K562 (cell line): ENCODE measurements at regions not wholly inside any gene's neighbourhood (a gene's known extent, or its start where the extent isn't known, plus 50 kb on each side); places are given as distances from the start of the nearest gene placed in this dataset.

Source experiments
- ATAC-seq: fragments of 200-7000 bp; cut with Tn5 transposase; 3 replicates; pipeline ENCODE4 v1.9.1; 2020; ENCODE audit warnings: moderate library complexity
- BruUV-seq: library from RNA; stranded (reverse); fragments of 400-500 nt; replicated peaks from 2 replicates; lab custom pipeline; 2021; lab: Mats Ljungman, UMichigan
- CTCF ChIA-PET: fragments of 300-600 bp; formaldehyde crosslinking; extraction: SDS; loops from one replicate; lab custom pipeline; 2021; ENCODE audit warnings: low intra/inter-chr PET ratio; lab: Yijun Ruan, JAX
- POLR2A ChIA-PET: fragments of 300-600, 350-650 bp; sonication (Branson Sonifier 250); formaldehyde crosslinking; extraction: SDS; loops from one replicate; lab custom pipeline; 2021; ENCODE audit warnings: antibody characterized with exemption, inconsistent platforms; lab: Yijun Ruan, JAX
- DNase-seq, 4 experiments: peaks; one replicate each; pipeline versions ENCODE4 v3.0.0 to v3.0.0-alpha.2; 2011 to 2018; ENCODE audit warnings: low spot score in 3 of 4, mixed read lengths in 3 of 4; ENCODE audit errors: extremely low read depth in 1 of 4
- FAIRE-seq: peaks from 2 replicates; lab custom pipeline; 2011; peaks lifted over from hg19 to GRCh38; lab: Jason Lieb, UNC
- H2AFZ ChIP-seq: 2 replicates; pipeline ENCODE4 v1.6.0; 2011; ENCODE audit warnings: low read depth, low read length, control low read depth, inconsistent platforms
- H3K27ac ChIP-seq: fragments of 200-600 bp; 3 replicates; pipeline ENCODE4 v1.8.0; 2011; ENCODE audit warnings: low read depth, mild to moderate bottlenecking, control low read depth, inconsistent platforms, low read length, moderate library complexity, mixed read lengths; ENCODE audit errors: extremely low read depth
- H3K27me3 ChIP-seq, 2 experiments: fragments of 300-600 bp in 1 of 2; 2 replicates in 1 of 2; 3 replicates in 1 of 2; pipeline versions ENCODE4 v1.6.0 to v1.8.0; 2011; ENCODE audit warnings: inconsistent platforms in 2 of 2, low read length in 2 of 2, mild to moderate bottlenecking in 1 of 2, mixed read lengths in 1 of 2, moderate library complexity in 1 of 2; ENCODE audit not compliant: control insufficient read depth in 2 of 2, insufficient read depth in 2 of 2
- H3K36me3 ChIP-seq: fragments of 300-600 bp; 3 replicates; pipeline ENCODE4 v1.8.0; 2011; ENCODE audit warnings: mild to moderate bottlenecking, low read length, inconsistent platforms; ENCODE audit not compliant: control insufficient read depth, insufficient read depth
- H3K4me1 ChIP-seq, 2 experiments: fragments of 200-600 bp in 1 of 2; replicated peaks in 1 of 2; 2 replicates in 1 of 2; 3 replicates in 1 of 2; pipeline versions ENCODE4 v1.5.1 to v1.8.0; 2011; ENCODE audit warnings: inconsistent platforms in 2 of 2, low read length in 2 of 2, mild to moderate bottlenecking in 1 of 2, mixed read lengths in 1 of 2, moderate library complexity in 1 of 2; ENCODE audit not compliant: control insufficient read depth in 2 of 2, insufficient read depth in 2 of 2
- H3K4me2 ChIP-seq: 2 replicates; pipeline ENCODE4 v1.6.1; 2011; ENCODE audit warnings: low read length, control low read depth, inconsistent platforms, mixed read lengths; ENCODE audit not compliant: insufficient read depth
- H3K4me3 ChIP-seq: fragments of 200-600 bp; sonication (generic), shearing (Covaris generic); 2 replicates; pipeline ENCODE4 v1.5.1; 2016; ENCODE audit warnings: control low read depth, inconsistent platforms
- H3K79me2 ChIP-seq: fragments of 200-600 bp; 3 replicates; pipeline ENCODE4 v1.8.0; 2011; ENCODE audit warnings: low read length, inconsistent platforms; ENCODE audit not compliant: control insufficient read depth, insufficient read depth
- H3K9ac ChIP-seq, 2 experiments: 2 replicates each; pipeline versions ENCODE4 v1.6.0 to v1.6.1; 2011; ENCODE audit warnings: low read depth in 2 of 2, low read length in 2 of 2, control low read depth in 1 of 2, inconsistent platforms in 1 of 2, mild to moderate bottlenecking in 1 of 2, mixed read lengths in 1 of 2; ENCODE audit not compliant: insufficient read depth in 1 of 2
- H3K9me1 ChIP-seq: one replicate; pipeline ENCODE4 v1.6.0; 2011; ENCODE audit warnings: inconsistent platforms, mild to moderate bottlenecking, low read length, moderate library complexity; ENCODE audit not compliant: control insufficient read depth, insufficient read depth
- H3K9me3 ChIP-seq: replicated peaks from 2 replicates; pipeline ENCODE4 v1.5.1; 2011; ENCODE audit warnings: low read depth, low read length, inconsistent platforms; ENCODE audit not compliant: control insufficient read depth, insufficient read depth
- H4K20me1 ChIP-seq: replicated peaks from 2 replicates; pipeline ENCODE4 v1.6.1; 2011; ENCODE audit warnings: low read length, inconsistent platforms, mixed read lengths; ENCODE audit not compliant: control insufficient read depth, insufficient read depth
- ESRRB ChIP-seq: fragments of 250-450 bp; sonication (Bioruptor Pico); IDR thresholded peaks from 2 replicates; pipeline ENCODE4 v1.5.0; 2020; ENCODE audit warnings: mild to moderate bottlenecking, moderate library complexity, borderline replicate concordance
- FOSL1 ChIP-seq: fragments of 200-800 bp; sonication (Bioruptor generic); conservative IDR thresholded peaks from 2 replicates; pipeline ENCODE4 v1.6.1; 2016; ENCODE audit warnings: missing genetic modification characterization, missing compliant biosample characterization
- MBD2 ChIP-seq: sonication (generic); IDR thresholded peaks from 2 replicates; pipeline ENCODE4 v1.6.1; 2016; ENCODE audit warnings: low read depth, borderline replicate concordance
- SIRT6 ChIP-seq: IDR thresholded peaks from one replicate; pipeline ENCODE4 v1.6.1; 2012; ENCODE audit warnings: low read depth, mild to moderate bottlenecking, control low read depth, inconsistent platforms, low read length, moderate library complexity
- SMAD3 ChIP-seq: fragments of 450-650 bp; formaldehyde crosslinking; conservative IDR thresholded peaks from 2 replicates; pipeline ENCODE4 v1.4.0; 2020; ENCODE audit warnings: mild to moderate bottlenecking
- ZBTB5 ChIP-seq: fragments of 450-650 bp; IDR thresholded peaks from 2 replicates; pipeline ENCODE4 v1.6.1; 2017; ENCODE audit warnings: antibody characterized with exemption
- ZNF311 ChIP-seq: fragments of 250-450 bp; sonication (Bioruptor Pico); IDR thresholded peaks from 2 replicates; pipeline ENCODE4 v1.4.0; 2020; ENCODE audit warnings: mild to moderate bottlenecking, moderate library complexity
- ZNF395 ChIP-seq: fragments of 200-800 bp; sonication (Bioruptor generic); IDR thresholded peaks from 2 replicates; pipeline ENCODE4 v1.6.1; 2017; ENCODE audit warnings: missing genetic modification characterization, missing compliant biosample characterization
- ZNF398 ChIP-seq: fragments of 250-450 bp; sonication (Bioruptor Pico); IDR thresholded peaks from 2 replicates; pipeline ENCODE4 v1.8.0; 2021; ENCODE audit warnings: moderate library complexity, mild to moderate bottlenecking, inconsistent platforms
- ZNF830 ChIP-seq: fragments of 250-450 bp; sonication (Bioruptor Pico); IDR thresholded peaks from 2 replicates; pipeline ENCODE4 v1.5.0; 2021; ENCODE audit warnings: mild to moderate bottlenecking
- WGBS: fragments of 100-300 bp; shearing (Covaris generic); methylation state at CpG from one replicate; pipeline ENCODE4 v1.1.6; 2016; ENCODE audit warnings: low coverage, mixed read lengths; ENCODE audit not compliant: insufficient coverage; ENCODE audit errors: missing lambda C conversion rate; 5-methylcytosine and 5-hydroxymethylcytosine counted together
- in situ Hi-C: fragments of 300-500 bp; cut with MboI; formaldehyde crosslinking; loops from 4 replicates; pipeline ENCODE4 v1.15.0; 2018; ENCODE audit warnings: inconsistent platforms, mixed read lengths
- intact Hi-C: fragments of 100-400 bp; cut with micrococcal nuclease; formaldehyde crosslinking; loops from 2 replicates; pipeline ENCODE4 v1.14.2; 2022
- TF ChIP-seq, protein P1 (sequence below): fragments of 250-450 bp; sonication (Bioruptor Pico); IDR thresholded peaks from 2 replicates; pipeline ENCODE4 v1.8.0; 2022; ENCODE audit warnings: inconsistent platforms
- TF ChIP-seq, protein P2 (sequence below): sonication (generic); formaldehyde crosslinking; IDR thresholded peaks from 2 replicates; pipeline ENCODE4 v1.8.1; 2022; ENCODE audit warnings: missing genetic modification reagents

- no peak for TF ChIP-seq ZBTB5
- TF ChIP-seq, protein P1, sequence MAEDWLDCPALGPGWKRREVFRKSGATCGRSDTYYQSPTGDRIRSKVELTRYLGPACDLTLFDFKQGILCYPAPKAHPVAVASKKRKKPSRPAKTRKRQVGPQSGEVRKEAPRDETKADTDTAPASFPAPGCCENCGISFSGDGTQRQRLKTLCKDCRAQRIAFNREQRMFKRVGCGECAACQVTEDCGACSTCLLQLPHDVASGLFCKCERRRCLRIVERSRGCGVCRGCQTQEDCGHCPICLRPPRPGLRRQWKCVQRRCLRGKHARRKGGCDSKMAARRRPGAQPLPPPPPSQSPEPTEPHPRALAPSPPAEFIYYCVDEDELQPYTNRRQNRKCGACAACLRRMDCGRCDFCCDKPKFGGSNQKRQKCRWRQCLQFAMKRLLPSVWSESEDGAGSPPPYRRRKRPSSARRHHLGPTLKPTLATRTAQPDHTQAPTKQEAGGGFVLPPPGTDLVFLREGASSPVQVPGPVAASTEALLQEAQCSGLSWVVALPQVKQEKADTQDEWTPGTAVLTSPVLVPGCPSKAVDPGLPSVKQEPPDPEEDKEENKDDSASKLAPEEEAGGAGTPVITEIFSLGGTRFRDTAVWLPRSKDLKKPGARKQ (CRISPR knock-in tag), result no peak
- no peak for TF ChIP-seq FOSL1
- TF ChIP-seq ZNF311 (CRISPR knock-in tag), result no peak
- TF ChIP-seq SIRT6, result no peak
- TF ChIP-seq, all 486 proteins: peak for 0
Measured at GRCh38 chr17:34769899-34770298, 190.5 kb downstream of the TMEM132E start (continued).

DNA sequence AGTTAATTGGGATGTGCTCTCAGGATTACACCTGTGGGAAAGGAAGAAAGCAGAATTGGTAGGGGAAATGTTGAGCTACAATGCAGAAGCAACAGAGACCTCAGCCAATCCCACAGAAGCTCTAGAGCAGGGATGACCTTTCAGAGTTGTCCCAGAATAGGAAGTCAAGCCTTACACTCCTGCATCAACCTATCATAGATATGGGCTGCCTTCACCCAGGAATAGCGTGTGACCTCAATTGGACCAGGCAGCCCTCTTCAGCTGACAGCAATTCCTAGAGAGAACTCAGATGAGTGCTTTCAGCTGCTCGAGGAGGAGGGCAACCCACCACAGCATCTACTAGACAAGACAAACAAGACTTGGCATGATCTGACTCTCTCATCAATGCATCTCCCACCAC, 189.7 kb downstream of the TMEM132E start:
- WGBS, result 4% methylated on average over 2 of the region's 2 CpGs
- 0 out of 2 replicates have a peak, but pooled peaks cover 8% of the 10 kb centered on the region for H4K20me1 ChIP-seq
- no peaks in the 10 kb centered on the region for H3K36me3 ChIP-seq
- no peak overlapping the region for H3K9ac ChIP-seq
- H2AFZ ChIP-seq, result no peak overlapping the region
- DNase-seq, result no peak
- H3K9me3 ChIP-seq, result no peaks in the 10 kb centered on the region
- peaks cover 10 to 19% of the 10 kb centered on the region in 2 experiments for H3K27me3 ChIP-seq
- H3K4me3 ChIP-seq, result no peak overlapping the region
- ChIA-PET POLR2A (interaction anchor here (0.8 kb wide), 1 partner anchor 68 kb away, joined by 3 read pairs; no protein-coding TSS in a partner anchor), CTCF (no interaction called here)
- no peaks in the 10 kb centered on the region for H3K79me2 ChIP-seq
- ATAC-seq, result no peak
- TF ChIP-seq ESRRB (no peak), ZNF395 (no peak), MBD2 (no peak), ZNF398 (no peak), SMAD3 (no peak), ZNF830 (CRISPR knock-in tag) (no peak)
- TF ChIP-seq, protein P2, sequence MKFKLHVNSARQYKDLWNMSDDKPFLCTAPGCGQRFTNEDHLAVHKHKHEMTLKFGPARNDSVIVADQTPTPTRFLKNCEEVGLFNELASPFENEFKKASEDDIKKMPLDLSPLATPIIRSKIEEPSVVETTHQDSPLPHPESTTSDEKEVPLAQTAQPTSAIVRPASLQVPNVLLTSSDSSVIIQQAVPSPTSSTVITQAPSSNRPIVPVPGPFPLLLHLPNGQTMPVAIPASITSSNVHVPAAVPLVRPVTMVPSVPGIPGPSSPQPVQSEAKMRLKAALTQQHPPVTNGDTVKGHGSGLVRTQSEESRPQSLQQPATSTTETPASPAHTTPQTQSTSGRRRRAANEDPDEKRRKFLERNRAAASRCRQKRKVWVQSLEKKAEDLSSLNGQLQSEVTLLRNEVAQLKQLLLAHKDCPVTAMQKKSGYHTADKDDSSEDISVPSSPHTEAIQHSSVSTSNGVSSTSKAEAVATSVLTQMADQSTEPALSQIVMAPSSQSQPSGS, result no peak
- H3K4me2 ChIP-seq, result no peak overlapping the region
- no peaks in the 10 kb centered on the region for H3K9me1 ChIP-seq
- H3K27ac ChIP-seq, result no peak overlapping the region
- H3K4me1 ChIP-seq, result no peaks in the 10 kb centered on the region
- no TSS peak for BruUV-seq
- intact Hi-C loops (no loop called here), in situ Hi-C loops (no loop called here)
- FAIRE-seq, result no peak
